ENCODE measurements at regions not wholly inside any gene's neighbourhood (a gene's known extent, or its start where the extent isn't known, plus 50 kb on each side); places are given as distances from the start of the nearest gene placed in this dataset.

- DNase-seq (ENCODE audit: low spot score), result no peak
- TF ChIP-seq CTCF (conservative IDR thresholded peaks at IDR 0.05; ENCODE audit: low read depth), result no peak
- CTCF ChIA-PET, result interaction anchor here (0.6 kb wide), 1 partner anchor 598 kb away, joined by 3 read pairs; no protein-coding TSS in a partner anchor
- H3K27ac ChIP-seq, result no peak overlapping the region
- POLR2A ChIA-PET (ENCODE audit: low non-redundant PET), result no interaction called here
Measured at GRCh38 chr9:88251903-88252302, 113.6 kb upstream of the SPATA31C2 start.

GRCh38 chr9:88243736-88244135 is 105.5 kb upstream of the SPATA31C2 start:
- H3K27ac ChIP-seq, result no peak overlapping the region
- ChIA-PET CTCF (interaction anchor here (0.6 kb wide), 1 partner anchor 255 kb away, joined by 3 read pairs; no protein-coding TSS in a partner anchor), POLR2A (ENCODE audit: low non-redundant PET) (no interaction called here)
- no peak for TF ChIP-seq CTCF (conservative IDR thresholded peaks at IDR 0.05; ENCODE audit: low read depth)
- no peak for DNase-seq (ENCODE audit: low spot score)

- H3K27ac ChIP-seq, result no peak overlapping the region
- CTCF ChIA-PET, result interaction anchor here (0.5 to 0.6 kb wide), 3 partner anchors 256 to 1824 kb away, joined by 3 read pairs; no protein-coding TSS in a partner anchor
- no peak for DNase-seq (ENCODE audit: low spot score)
- POLR2A ChIA-PET (ENCODE audit: low non-redundant PET), result no interaction called here
- TF ChIP-seq CTCF (conservative IDR thresholded peaks at IDR 0.05; ENCODE audit: low read depth), result no peak
Measured at GRCh38 chr9:88242879-88243278, 104.6 kb upstream of the SPATA31C2 start.

GRCh38 chr9:88237991-88238571 is 99.8 kb upstream of the SPATA31C2 start:
- DNase-seq (ENCODE audit: low spot score), result no peak
- POLR2A ChIA-PET (ENCODE audit: low non-redundant PET), result no interaction called here
- TF ChIP-seq CTCF (conservative IDR thresholded peaks at IDR 0.05; ENCODE audit: low read depth), result no peak
- CTCF ChIA-PET, result interaction anchor here (0.5 kb wide), 1 partner anchor 41 kb away, joined by 4 read pairs; no protein-coding TSS in a partner anchor
- no peak overlapping the region for H3K27ac ChIP-seq

GRCh38 chr9:88237479-88237961 is 99.2 kb upstream of the SPATA31C2 start:
- DNase-seq (ENCODE audit: low spot score), result no peak
- TF ChIP-seq CTCF (conservative IDR thresholded peaks at IDR 0.05; ENCODE audit: low read depth), result no peak
- ChIA-PET POLR2A (ENCODE audit: low non-redundant PET) (no interaction called here), CTCF (no interaction called here)
- no peak overlapping the region for H3K27ac ChIP-seq

- H3K27ac ChIP-seq, result no peak overlapping the region
- TF ChIP-seq CTCF (conservative IDR thresholded peaks at IDR 0.05; ENCODE audit: low read depth), result no peak
- no peak for DNase-seq (ENCODE audit: low spot score)
- ChIA-PET CTCF (no interaction called here), POLR2A (ENCODE audit: low non-redundant PET) (no interaction called here)
Measured at GRCh38 chr9:88236511-88237478, 98.5 kb upstream of the SPATA31C2 start.

All from RWPE1 (cell line).